DOHH2 (cell line): ENCODE measurements at regions not wholly inside any gene's neighbourhood (a gene's known extent, or its start where the extent isn't known, plus 50 kb on each side); places are given as distances from the start of the nearest gene placed in this dataset.

ENCODE experiments used
- CTCF ChIP-seq: fragments of 200-600 bp; sonication (generic); IDR thresholded peaks from one replicate; pipeline ENCODE4 v1.5.1; 2014; ENCODE audit warnings: antibody characterized with exemption, mild to moderate bottlenecking, low read depth, low read length; ENCODE audit not compliant: poor library complexity, severe bottlenecking
- EZH2phosphoT487 ChIP-seq: fragments of 200-600 bp; sonication (generic); IDR thresholded peaks from 2 replicates; pipeline ENCODE4 v1.6.1; 2017; ENCODE audit warnings: borderline replicate concordance, mild to moderate bottlenecking, antibody characterized with exemption, low read length, moderate library complexity, mixed read lengths

GRCh38 chrY:19077698-19078113 is 304.2 kb upstream of the HSFY2 start:
- TF ChIP-seq CTCF (no peak), EZH2phosphoT487 (no peak)
